OCI-LY7 (cell line): ENCODE measurements at regions not wholly inside any gene's neighbourhood (a gene's known extent, or its start where the extent isn't known, plus 50 kb on each side); places are given as distances from the start of the nearest gene placed in this dataset.

Experiments
- EZH2phosphoT487 ChIP-seq: fragments of 200-600 bp; sonication (generic); IDR thresholded peaks from 2 replicates; pipeline ENCODE4 v1.6.1; 2018; ENCODE audit warnings: low read depth, borderline replicate concordance, mild to moderate bottlenecking, mixed run types, antibody characterized with exemption, low read length, moderate library complexity, mixed read lengths
- TF ChIP-seq, protein P1 (sequence below): fragments of 200-600 bp; sonication (generic); conservative IDR thresholded peaks from 2 replicates; pipeline ENCODE4 v1.5.1; 2014; ENCODE audit warnings: mild to moderate bottlenecking, antibody characterized with exemption, low read length, moderate library complexity, mixed read lengths

DNA sequence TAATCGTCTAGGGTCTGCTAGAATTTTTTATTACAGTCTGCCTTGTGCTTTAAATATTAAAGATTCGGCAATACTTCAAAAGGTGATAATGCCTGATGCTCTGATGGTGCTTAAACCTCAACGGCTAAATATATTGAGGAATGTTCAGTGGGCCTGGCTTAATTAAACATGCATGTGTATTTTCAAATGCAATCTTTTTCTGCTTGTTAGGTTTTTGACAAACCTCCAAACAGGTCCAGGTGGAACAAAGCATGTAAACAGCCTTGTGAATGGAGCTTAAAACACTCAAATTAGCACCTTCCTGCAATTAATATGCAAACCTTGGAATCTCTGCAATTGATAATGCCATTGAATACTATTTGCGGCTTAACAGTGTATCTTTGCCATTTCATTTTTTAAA lies 334.9 kb downstream of the BARHL2 start:
- TF ChIP-seq, protein P1, sequence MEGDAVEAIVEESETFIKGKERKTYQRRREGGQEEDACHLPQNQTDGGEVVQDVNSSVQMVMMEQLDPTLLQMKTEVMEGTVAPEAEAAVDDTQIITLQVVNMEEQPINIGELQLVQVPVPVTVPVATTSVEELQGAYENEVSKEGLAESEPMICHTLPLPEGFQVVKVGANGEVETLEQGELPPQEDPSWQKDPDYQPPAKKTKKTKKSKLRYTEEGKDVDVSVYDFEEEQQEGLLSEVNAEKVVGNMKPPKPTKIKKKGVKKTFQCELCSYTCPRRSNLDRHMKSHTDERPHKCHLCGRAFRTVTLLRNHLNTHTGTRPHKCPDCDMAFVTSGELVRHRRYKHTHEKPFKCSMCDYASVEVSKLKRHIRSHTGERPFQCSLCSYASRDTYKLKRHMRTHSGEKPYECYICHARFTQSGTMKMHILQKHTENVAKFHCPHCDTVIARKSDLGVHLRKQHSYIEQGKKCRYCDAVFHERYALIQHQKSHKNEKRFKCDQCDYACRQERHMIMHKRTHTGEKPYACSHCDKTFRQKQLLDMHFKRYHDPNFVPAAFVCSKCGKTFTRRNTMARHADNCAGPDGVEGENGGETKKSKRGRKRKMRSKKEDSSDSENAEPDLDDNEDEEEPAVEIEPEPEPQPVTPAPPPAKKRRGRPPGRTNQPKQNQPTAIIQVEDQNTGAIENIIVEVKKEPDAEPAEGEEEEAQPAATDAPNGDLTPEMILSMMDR, result no peak
- TF ChIP-seq EZH2phosphoT487, result no peak
